ENCODE measurements at regions not wholly inside any gene's neighbourhood (a gene's known extent, or its start where the extent isn't known, plus 50 kb on each side); places are given as distances from the start of the nearest gene placed in this dataset.
"Not testable (repeated sequence)": the region's sequence is repeated elsewhere in the genome, so short reads cannot be mapped to it uniquely, and the experiment has no call there.

- no peak for DNase-seq
These were observed 167.9 kb upstream of the MOCS2 start for GRCh38 chr5:53277491-53277890.

- no peak for DNase-seq
These were observed 178.0 kb upstream of the MOCS2 start for GRCh38 chr5:53287573-53287972.

GRCh38 chr5:53288511-53288910 lies 179.0 kb upstream of the MOCS2 start:
- DNase-seq, result no peak

- no peak for DNase-seq
These were observed 181.5 kb upstream of the MOCS2 start for GRCh38 chr5:53291047-53291446.

GRCh38 chr5:53291528-53291927 lies 182.0 kb upstream of the MOCS2 start:
- no peak for DNase-seq

GRCh38 chr5:53298841-53299240 lies 181.6 kb upstream of the FST start:
- DNase-seq, result no peak

GRCh38 chr5:53302529-53302928 lies 177.9 kb upstream of the FST start:
- no peak for DNase-seq

GRCh38 chr5:53303105-53303504 lies 177.3 kb upstream of the FST start:
- DNase-seq, result no peak

GRCh38 chr5:53305316-53305715 lies 175.1 kb upstream of the FST start:
- DNase-seq, result not testable (repeated sequence)

GRCh38 chr5:53309653-53310052 lies 170.8 kb upstream of the FST start:
- no peak for DNase-seq

GRCh38 chr5:53311681-53312080 lies 168.7 kb upstream of the FST start:
- DNase-seq, result no peak

GRCh38 chr5:53313145-53313544 lies 167.3 kb upstream of the FST start:
- DNase-seq, result no peak

- no peak for DNase-seq
These were observed 162.1 kb upstream of the FST start for GRCh38 chr5:53318303-53318702.

- DNase-seq, result no peak
These were observed 161.1 kb upstream of the FST start for GRCh38 chr5:53319315-53319714.

GRCh38 chr5:53321073-53321472 lies 159.4 kb upstream of the FST start:
- no peak for DNase-seq

- no peak for DNase-seq
These were observed 158.7 kb upstream of the FST start for GRCh38 chr5:53321721-53322120.

- no peak for DNase-seq
These were observed 158.2 kb upstream of the FST start for GRCh38 chr5:53322257-53322656.

GRCh38 chr5:53323511-53323910 lies 156.9 kb upstream of the FST start:
- DNase-seq, result no peak

GRCh38 chr5:53323943-53324642 lies 156.3 kb upstream of the FST start:
- no peak for DNase-seq

- no peak for DNase-seq
These were observed 153.8 kb upstream of the FST start for GRCh38 chr5:53326424-53327153.

GRCh38 chr5:53327811-53328334 lies 152.6 kb upstream of the FST start:
- no peak for DNase-seq

GRCh38 chr5:53330491-53330890 lies 149.9 kb upstream of the FST start:
- no peak for DNase-seq

- no peak for DNase-seq
These were observed 149.0 kb upstream of the FST start for GRCh38 chr5:53331463-53331862.

- no peak for DNase-seq
These were observed 147.3 kb upstream of the FST start for GRCh38 chr5:53333160-53333559.

Data from NCI-H2171 treated with DMSO at 0.1 percent for 48 hours (cell line).